Stomach (tissue), 4 donors: ENCODE measurements at regions not wholly inside any gene's neighbourhood (a gene's known extent, or its start where the extent isn't known, plus 50 kb on each side); places are given as distances from the start of the nearest gene placed in this dataset.

Source experiments
- CTCF ChIP-seq, 7 experiments: fragments of 450-650 bp in 4 of 7; fragments of 200-600 bp in 3 of 7; sonication (generic) in 3 of 7; IDR thresholded peaks; one replicate each; pipeline ENCODE4 v1.5.1; 2016 to 2019; ENCODE audit warnings: antibody characterized with exemption in 7 of 7, control low read depth in 2 of 7, mild to moderate bottlenecking in 1 of 7
- POLR2A ChIP-seq, 4 donors: fragments of 450-650 bp; IDR thresholded peaks; one replicate each; pipeline ENCODE4 v1.6.1; 2016; ENCODE audit warnings: antibody characterized with exemption in 4 of 4, control low read depth in 2 of 4, mild to moderate bottlenecking in 1 of 4, moderate library complexity in 1 of 4
- POLR2AphosphoS5 ChIP-seq, 3 donors: sonication (generic); formaldehyde crosslinking; IDR thresholded peaks; one replicate each; pipeline ENCODE4 v1.6.1; 2016; ENCODE audit warnings: antibody characterized with exemption in 3 of 3

GRCh38 chr5:135669416-135669815 is 90.6 kb upstream of the CXCL14 start:
- no peak for TF ChIP-seq POLR2A (IDR thresholded peaks at IDR 0.05)
- TF ChIP-seq CTCF (IDR thresholded peaks at IDR 0.05): no peak
- TF ChIP-seq POLR2AphosphoS5 (IDR thresholded peaks at IDR 0.05): no peak
